ENCODE measurements at regions not wholly inside any gene's neighbourhood (a gene's known extent, or its start where the extent isn't known, plus 50 kb on each side); places are given as distances from the start of the nearest gene placed in this dataset.

DNA sequence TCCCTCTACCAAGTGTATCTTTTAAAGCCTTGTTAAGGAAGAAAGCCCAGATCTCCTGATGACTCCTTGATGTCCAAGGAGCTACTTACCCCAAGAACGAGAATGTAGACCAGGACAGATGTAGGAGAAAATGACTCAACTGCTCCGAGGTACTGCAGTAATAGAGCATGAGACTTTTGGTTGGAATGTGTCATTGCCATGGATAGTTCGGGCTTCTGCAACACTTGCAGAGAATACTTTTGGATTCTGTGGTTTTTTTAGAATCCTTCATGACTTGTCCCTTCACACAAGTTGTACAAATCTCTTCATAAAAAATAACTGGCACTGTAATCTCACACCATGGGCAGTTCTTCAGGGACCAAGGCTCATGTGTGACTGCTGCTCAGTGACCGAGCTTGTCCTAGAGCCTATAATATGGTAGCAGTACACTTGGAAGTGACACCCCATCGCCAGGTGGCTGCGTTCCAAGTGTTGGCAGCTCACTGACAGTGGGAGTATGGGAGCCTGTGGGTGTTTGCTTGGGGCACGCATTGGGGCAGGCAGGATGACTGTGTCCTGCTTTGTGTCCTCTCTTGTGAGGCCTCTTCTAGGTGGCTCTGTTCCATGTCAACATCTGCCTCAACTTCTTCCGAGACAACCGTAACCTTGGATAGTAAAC, 87.9 kb upstream of the WDR1 start:
- H3K4me3 ChIP-seq (ENCODE audit: low read depth, low read length) = no peak overlapping the region
- TF ChIP-seq, protein P1, sequence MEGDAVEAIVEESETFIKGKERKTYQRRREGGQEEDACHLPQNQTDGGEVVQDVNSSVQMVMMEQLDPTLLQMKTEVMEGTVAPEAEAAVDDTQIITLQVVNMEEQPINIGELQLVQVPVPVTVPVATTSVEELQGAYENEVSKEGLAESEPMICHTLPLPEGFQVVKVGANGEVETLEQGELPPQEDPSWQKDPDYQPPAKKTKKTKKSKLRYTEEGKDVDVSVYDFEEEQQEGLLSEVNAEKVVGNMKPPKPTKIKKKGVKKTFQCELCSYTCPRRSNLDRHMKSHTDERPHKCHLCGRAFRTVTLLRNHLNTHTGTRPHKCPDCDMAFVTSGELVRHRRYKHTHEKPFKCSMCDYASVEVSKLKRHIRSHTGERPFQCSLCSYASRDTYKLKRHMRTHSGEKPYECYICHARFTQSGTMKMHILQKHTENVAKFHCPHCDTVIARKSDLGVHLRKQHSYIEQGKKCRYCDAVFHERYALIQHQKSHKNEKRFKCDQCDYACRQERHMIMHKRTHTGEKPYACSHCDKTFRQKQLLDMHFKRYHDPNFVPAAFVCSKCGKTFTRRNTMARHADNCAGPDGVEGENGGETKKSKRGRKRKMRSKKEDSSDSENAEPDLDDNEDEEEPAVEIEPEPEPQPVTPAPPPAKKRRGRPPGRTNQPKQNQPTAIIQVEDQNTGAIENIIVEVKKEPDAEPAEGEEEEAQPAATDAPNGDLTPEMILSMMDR (IDR thresholded peaks at IDR 0.05; ENCODE audit: control insufficient read depth, extremely low read depth, insufficient read depth) = no peak
- no peak for DNase-seq (ENCODE audit: low read depth)

DNA sequence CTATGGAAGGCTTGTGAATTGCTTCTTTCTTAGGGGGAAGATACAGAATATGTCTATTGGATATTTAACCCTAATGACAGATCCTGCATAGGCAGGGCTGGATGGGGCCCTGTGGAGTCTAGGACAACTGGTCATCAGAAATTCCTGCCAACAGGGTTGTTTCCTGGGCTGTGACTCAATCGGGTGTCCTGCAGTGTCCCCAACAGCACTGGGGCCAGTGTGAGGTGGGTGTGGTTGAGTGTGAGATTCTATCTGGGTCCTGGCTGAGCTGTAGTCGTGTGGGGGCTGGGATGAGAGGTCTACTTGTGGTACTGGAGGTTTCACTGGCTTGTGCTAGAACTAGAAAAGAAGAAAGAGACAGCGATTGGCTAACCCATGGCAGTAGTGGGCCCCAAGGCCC, 87.3 kb upstream of the WDR1 start:
- H3K4me3 ChIP-seq (ENCODE audit: low read depth, low read length) = no peak overlapping the region
- TF ChIP-seq, protein P1 (IDR thresholded peaks at IDR 0.05; ENCODE audit: control insufficient read depth, extremely low read depth, insufficient read depth) = no peak
- no peak for DNase-seq (ENCODE audit: low read depth)

DNA sequence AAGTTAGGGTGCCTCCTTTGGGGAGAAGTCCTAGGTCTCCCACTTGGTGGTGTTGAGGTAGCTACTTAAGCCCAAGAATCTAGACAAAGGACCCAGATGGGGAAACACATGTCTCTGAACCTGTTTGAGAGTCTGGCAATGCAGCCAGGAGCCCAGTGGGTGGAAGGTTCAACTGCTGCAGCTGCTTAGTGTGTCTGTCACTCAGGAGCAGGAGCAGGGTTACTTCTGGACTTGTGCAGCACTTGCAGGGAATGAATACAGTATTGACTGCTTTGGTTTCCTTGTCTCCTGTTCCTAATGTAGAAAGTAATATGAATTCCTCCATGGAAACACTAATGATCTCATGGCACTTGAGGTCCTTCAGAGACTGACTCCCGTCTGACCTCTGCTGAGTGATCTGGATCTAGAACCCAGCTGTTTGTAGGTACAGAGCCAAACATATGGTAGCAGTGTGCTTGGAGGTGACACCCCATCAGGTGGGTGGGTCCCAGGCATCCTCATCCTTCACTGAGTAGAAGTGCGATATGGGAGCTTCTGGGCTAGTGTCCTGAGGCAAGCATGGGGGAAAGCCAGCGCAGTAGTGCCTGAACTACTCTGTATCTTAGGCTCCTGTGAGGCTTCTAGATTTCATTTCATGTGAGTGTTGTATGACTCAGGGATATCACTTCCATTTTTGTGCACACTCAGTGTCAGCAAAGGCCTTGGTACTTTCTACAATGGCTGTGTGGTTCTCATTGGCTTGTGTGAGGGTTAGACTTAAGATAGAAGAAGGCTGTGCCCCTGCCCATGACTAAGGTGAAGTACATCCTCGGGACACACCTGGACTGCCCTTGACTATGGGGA, 85.0 kb upstream of the WDR1 start:
- H3K4me3 ChIP-seq (ENCODE audit: low read depth, low read length) = no peak overlapping the region
- TF ChIP-seq, protein P1 (IDR thresholded peaks at IDR 0.05; ENCODE audit: control insufficient read depth, extremely low read depth, insufficient read depth) = no peak
- DNase-seq (ENCODE audit: low read depth) = no peak

DNA sequence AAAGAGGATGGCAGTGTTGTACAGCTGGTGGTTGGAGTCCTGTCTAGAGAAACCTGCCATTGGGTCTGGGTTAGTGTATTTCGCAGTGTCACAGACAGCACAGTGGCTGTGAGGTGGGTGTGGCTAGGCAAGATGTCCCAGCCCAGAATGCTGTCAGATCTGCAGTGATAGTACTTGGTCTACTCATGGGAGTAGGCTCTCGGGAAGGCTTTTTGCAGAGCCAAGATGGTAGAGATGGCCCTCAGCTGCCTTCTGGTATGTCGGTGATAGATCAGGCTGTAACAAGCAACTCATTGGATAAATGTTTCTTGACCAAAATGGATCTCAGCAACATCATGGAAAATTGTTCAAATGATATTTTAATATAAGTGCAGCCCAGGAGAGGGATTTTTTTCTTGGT, 84.3 kb upstream of the WDR1 start:
- no peak for DNase-seq (ENCODE audit: low read depth)
- TF ChIP-seq, protein P1 (IDR thresholded peaks at IDR 0.05; ENCODE audit: control insufficient read depth, extremely low read depth, insufficient read depth) = no peak
- no peak overlapping the region for H3K4me3 ChIP-seq (ENCODE audit: low read depth, low read length)

DNA sequence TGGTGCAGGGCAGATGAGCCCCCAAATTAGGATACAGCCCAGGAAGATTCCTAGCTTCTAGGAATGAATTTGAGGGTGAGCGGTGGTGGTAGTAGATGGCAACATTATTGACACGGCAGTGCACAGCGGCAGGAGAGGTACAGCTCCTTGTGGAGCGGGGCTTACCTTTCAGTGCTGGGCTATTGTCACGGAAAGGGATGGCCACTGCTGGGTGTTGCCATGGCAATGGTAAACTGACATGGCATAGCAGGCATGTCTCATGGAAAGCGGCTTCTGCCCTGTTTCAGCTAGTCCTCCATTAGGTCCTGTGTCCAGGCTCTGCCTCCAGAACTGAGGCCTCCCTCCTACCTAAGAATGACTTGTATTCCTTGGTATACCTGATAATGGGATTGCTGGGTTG, 81.8 kb upstream of the WDR1 start:
- TF ChIP-seq, protein P1 (IDR thresholded peaks at IDR 0.05; ENCODE audit: control insufficient read depth, extremely low read depth, insufficient read depth) = no peak

DNA sequence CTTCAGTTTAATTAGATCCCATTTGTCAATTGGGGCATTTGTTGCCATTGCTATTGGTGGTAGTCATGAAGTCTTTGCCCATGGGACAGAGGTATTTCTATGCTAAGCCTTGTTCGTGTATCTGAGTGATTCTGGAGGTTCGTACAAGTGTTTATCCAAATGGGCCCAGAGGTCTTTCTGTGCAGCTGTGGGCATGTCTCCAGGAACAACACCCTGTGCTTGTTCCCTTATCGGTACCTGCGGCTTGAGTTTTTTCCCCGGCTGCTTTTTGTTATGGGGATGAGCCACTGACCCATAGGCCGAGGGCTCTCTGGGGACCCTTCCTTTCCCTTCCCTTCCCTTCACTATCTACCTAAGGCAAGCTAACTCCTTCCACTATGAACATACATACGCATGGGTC, 81.4 kb upstream of the WDR1 start:
- H3K4me3 ChIP-seq (ENCODE audit: low read depth, low read length) = no peak overlapping the region
- TF ChIP-seq, protein P1 (IDR thresholded peaks at IDR 0.05; ENCODE audit: control insufficient read depth, extremely low read depth, insufficient read depth) = no peak
- no peak for DNase-seq (ENCODE audit: low read depth)

More for the DNA sequence above, 81.8 kb upstream of the WDR1 start:
- no peak overlapping the region for H3K4me3 ChIP-seq (ENCODE audit: low read depth, low read length)
- no peak for DNase-seq (ENCODE audit: low read depth)

Data from LNCaP clone FGC (cell line).